ENCODE measurements at regions not wholly inside any gene's neighbourhood (a gene's known extent, or its start where the extent isn't known, plus 50 kb on each side); places are given as distances from the start of the nearest gene placed in this dataset.

GRCh38 chr7:22676385-22676784 lies 50.6 kb upstream of the IL6 start:
- DNase-seq: no peak

GRCh38 chr7:22675917-22676343 lies 51.1 kb upstream of the IL6 start:
- DNase-seq: no peak

DNA sequence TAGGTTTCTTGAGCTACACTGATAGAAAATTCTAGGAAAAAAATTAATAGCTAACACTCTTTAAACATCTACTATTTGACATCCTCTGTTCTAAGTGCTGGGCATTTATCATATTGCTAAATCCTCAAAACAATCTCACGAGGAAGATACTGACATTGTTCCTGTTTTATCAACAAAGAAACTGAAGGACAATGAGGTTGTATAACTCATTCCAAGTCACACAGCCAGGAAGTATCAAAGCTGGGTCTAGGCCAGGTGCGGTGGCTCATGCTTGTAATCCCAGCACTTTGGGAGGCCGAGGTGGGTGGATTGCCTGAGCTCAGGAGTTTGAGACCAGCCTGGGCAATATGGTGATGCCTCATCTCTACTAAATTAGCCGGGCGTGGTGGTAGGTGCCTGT lies 51.6 kb upstream of the IL6 start:
- no peak for DNase-seq

DNA sequence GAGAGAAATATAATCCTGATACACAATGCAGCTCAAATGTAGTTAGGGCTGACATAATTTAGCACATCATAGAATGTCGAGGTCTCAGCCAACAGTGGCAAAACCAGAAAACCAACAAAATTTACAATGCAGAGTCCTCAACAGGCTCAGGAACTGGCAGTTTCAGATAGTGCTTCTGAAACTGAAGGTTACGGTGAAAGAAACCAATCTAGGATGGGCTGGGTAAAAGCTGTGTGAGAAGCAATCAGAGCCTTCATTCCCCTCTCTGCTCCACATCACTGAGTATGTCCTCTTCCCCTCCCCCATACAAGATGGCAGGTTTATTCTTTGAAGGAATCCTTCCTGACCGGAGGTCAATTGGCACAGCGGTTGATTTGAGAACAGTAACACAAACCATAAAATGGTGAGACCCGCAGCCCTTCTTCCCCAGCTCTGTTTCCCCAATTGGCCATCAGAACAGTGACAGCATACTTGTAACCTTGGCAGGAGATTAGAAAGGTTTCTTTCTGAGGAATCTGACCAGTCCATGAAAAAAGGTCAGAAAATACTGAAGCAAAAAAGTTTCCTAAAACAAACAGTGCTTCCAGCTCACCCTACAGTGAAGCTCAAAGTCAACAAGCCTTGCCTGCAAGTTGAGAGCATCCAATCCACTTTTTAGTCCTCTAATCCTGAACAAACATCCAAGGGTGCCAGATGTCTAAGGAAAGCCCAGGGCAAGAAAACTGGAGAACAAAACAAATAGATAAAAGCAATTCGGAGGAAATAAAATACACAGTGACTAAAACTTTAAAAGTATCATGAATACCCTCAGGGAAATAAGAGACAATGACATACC lies 53.9 kb upstream of the IL6 start:
- no peak for DNase-seq

DNA sequence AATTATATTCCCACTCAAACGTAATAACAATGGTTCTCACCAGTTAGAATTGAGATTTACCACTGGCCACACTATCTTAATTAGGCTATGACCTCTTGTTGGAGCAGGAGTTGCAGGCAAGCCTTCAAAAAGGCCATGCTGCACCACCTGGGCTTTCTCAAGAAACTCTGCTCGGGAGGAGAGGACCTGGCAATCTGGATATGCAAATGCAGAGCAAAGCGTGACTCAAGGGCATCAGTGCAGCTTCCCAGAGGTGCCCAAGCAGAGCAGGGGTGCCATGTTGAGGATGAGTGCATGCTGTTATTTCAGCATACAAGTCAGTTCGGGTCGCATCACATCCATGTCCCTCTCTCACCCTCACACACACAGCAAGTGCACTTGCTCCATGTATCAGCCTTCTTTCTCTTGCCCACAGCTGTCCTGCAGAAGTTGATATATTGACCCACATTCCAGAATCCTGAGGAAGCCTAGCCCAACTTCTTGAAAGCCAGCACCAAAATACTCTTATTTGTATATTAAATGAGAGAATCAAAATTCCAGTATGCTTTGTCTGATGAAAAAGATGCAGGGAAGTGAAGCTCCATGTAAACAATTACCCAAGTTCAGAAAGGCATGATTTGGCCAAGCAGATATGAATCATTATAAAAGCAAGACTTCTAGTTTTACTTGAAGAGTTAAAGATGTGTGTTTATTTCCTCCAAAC lies 55.7 kb upstream of the IL6 start:
- DNase-seq: no peak

DNA sequence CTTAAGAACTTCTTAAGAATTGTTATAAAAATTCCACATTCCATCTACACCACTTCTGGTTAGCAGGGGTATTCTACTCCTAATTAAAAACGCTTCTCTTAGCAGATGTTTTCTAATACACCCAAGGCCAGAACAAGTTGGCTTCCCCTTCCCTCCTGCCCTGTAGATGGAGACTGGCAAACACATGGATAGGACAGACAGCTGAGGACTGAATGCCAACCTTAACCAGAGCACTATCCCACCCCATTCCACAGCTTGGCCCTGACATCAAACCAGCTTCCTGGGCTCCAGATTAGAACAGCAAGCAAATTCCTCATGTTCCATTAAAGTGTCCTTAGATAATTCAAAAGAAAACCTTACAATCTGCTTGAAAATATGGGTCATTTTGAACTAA lies 56.6 kb upstream of the IL6 start:
- DNase-seq: no peak

DNA sequence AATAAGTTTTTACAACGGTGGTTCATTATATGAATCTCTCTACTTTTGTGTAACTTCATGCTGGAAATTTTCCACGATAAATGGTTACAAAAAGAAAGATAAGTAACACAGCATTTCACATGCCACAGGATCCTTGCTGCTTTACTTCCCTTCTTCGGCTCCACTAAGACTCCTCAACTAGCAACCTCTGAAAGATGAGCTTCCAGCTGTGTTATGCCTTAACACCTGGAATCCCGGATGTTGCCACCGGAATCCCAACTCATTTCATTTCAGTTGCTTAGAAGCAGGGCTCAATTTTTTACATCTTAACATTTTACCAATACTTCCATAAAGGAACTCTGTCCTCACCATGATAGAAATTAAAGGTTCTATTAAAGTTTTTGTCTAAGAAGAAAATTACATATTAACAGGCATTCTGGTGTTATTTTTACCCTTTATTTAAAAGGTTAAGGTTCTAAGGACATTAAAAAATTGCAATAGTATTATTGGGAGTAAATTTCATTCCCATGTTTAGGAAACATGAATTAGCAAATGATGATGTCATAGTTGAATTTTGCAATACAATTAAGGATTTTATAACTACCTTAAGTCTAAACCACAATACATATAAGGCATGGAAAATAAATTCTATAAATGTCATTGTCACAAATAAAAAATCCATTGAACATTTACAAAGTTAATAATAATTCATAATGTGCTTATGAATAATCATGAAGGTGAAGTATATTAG lies 57.1 kb upstream of the IL6 start:
- no peak for DNase-seq

DNA sequence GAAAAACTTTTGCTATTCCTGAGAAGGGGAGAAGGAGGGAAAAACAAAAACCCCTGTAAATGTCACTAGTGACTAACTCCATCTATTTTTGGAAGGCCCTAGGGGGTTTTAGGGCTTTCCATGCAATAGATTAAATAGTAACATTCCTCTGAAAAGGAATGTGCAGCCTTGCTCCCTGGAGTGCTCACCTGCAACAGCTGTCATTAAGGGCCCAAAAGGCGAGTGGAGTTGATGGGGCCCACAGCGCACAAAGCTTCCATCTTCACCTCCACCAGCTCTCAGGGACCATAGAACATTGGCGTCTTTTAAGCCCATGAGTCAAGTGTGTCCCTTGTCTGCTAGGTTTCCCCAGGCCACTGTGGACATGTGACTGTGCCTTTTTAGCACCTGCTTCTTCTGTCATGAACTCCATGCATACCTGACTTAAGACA lies 58.0 kb upstream of the IL6 start:
- DNase-seq: no peak

DNA sequence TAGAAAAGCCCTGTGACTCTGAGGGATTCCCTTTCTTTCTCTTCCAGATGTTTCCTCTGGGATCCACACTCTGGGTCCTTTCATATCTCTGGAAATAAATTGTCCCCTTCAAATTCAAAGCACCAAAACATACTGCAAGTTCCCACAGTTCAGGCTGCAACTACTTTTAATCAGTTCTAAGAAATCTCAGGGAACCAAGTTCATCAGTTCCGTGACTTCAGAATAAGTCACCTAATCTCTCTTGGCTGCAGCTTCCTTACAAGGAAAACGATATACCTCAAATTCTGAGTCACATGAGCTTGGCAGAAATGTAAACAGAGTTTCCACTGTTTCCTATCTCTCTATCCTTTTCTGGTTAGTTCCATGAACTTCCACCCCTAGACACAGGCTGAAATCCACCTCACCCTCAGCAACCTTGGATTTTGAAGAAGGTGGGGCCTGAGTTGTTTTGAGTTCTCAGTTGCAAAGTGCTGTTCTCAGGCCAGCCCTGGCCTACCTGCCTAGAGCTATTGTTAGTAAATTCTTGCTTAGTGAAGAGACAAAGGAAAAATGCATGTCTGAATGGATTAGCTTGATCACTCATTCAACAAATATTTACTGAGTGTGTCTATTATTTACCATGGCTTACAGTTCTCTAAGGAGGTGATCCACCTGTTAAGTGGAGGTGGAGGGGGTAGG lies 59.3 kb upstream of the IL6 start:
- DNase-seq: no peak

DNA sequence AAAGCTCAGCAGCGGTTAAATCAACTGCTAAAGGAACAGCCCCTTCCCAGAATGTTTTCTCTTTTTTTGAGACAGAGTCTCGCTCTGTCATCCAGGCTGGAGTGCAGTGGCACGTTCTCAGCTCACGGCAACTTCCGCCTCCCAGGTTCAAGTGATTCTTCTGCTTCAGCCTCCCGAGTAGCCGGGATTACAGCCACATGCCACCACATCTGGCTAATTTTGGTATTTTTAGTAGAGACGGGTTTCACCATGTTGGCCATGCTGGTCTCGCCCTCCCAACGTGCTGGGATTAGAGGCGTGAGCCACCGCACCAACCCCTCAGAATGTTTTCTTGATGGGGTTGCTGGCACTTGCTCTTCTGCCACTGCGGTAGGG lies 59.8 kb upstream of the IL6 start:
- DNase-seq: no peak

DNA sequence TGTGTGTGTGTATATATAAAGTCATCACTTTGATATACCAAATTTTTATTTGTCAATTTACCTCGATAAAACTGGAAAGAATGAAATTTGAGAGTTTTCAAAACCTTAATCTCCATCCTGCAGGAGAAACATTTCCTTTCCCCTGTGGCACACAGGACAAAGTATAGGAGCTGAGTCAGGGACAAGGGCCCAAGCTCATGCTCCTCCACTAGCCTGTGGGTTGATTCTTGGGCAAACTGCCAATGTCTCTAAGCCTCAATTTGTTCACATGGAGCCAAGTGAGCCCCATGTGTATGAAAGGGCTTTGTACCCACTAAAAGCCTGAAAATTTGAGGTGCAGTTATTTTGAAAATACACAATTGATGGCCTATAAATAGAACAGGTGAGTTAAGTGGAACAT lies 60.3 kb upstream of the IL6 start:
- no peak for DNase-seq

DNA sequence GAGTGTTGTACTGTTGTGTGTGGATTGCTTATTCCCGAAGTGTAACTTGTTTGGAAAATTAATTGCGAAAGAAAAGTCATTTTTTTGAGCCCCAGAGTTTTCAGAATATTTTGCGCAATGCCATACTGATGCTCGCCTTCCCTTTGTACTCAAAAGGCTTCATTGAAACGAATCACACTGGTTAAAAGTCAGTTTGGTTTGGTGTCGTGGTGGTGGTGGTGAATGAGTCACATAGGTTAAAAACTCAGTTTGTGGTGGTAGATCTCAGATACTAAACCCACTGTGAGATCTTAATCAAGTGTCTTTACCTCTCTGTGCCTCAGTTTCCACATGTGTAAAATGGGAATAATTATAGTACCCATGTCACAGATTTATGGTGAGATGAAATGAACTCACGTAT lies 61.1 kb upstream of the IL6 start:
- DNase-seq: no peak

GRCh38 chr7:22664988-22665798 lies 61.8 kb upstream of the IL6 start:
- no peak for DNase-seq

- DNase-seq: no peak
Observed at GRCh38 chr7:22663721-22664120, 63.3 kb upstream of the IL6 start.

GRCh38 chr7:22663357-22663718 lies 63.7 kb upstream of the IL6 start:
- no peak for DNase-seq

DNA sequence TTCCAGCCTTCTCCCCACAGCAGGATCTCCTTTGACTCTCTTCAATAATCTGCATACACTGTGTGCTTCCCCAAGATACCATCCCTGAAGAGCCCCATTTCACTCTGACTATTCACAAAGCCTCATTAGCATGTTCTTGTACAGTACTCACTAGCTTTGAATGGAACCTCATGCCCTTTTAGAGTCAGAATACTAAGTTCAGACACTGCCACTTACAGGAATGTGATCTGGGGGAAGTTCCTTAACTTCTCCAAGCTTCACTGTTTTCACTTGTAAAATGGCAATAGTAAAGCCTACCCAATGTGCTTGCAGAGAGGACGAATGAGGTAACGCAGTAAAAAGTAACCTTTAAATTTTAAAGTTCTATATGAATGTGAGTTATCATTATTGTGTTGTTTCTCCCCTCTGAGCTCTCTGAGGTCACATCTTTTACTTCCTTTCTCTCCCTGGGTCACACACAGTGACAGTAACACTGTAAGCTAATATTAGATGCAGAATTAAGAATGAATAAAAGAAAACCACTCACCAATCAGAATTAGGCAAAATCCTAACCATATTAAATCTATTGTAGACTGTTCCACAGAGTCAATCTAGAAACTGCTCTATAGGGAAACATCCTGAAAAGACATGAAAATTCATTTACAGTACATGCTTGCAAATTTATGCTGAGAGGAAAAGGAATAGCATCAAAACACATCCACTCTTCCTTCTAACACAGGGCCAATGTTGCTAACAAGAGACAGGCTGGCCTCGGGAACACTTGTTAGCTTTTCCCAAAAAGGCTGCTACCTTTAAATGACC lies 64.2 kb upstream of the IL6 start:
- DNase-seq: no peak

DNA sequence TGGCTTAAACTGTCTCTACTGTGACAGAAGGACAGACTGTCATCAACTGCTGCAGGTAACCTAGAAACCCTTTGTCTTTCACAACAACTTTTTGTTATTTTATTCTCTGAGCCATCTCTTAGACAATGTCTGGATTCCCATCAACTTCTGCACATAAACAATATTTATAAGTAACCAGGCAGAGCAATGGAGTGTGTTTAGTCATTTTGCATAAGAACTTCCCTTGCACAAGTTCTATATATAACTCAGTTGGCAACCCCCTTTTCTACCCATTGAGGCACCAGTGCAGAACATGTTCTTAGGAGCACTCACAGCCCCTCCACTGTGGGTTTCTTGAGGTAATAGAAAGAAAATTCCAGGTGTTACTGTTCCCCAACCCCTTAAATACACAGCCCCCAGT lies 65.0 kb upstream of the IL6 start:
- DNase-seq: no peak

GRCh38 chr7:22660732-22661131 lies 66.3 kb upstream of the IL6 start:
- DNase-seq: no peak

DNA sequence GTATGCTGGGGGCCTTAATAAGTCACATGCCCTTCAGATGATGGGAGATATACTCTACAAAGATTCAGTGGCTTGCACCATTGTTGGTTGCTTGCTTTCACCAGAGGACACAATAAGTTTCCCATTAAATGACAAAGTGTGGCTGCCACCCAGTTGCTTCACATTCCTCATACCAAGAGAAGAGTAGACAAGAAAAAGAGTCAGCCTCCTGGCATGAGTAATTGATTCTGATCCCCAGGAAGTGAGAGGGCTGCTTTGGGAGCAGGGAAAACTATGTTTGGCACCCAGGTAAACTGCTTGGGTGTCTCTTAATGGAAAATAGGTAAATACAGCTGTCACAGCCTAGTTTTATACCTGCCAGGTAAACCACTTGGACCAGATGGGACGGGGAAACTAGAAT lies 66.7 kb upstream of the IL6 start:
- no peak for DNase-seq

GRCh38 chr7:22659741-22660140 lies 67.3 kb upstream of the IL6 start:
- no peak for DNase-seq

DNA sequence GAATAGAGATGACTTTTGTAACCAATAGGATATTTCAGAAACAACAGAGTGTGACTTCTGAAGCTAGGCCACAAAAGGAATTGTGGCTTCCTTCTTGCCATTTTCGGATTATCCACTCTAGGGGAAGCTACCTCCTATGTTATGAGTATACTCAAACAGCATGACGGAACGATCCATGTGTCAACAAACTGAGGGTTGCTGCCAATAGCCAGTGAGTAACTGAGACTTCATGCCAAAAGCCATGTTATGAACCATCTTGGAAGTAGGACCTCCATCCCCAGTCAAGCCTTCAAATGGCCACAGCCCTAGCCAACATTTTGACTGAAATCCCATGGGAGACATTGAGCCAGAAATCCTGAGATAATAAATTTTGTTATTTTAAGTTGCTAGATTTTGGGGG lies 69.0 kb upstream of the IL6 start:
- DNase-seq: no peak

Data from renal pelvis (tissue), 1 donor.